Breast epithelium (tissue), 3 donors: ENCODE measurements at regions not wholly inside any gene's neighbourhood (a gene's known extent, or its start where the extent isn't known, plus 50 kb on each side); places are given as distances from the start of the nearest gene placed in this dataset.

Experiments used
- CTCF ChIP-seq, 3 donors: fragments of 450-650 bp; IDR thresholded peaks; one replicate each; pipeline ENCODE4 v1.5.1; 2016 to 2017; ENCODE audit warnings: antibody characterized with exemption in 3 of 3, mild to moderate bottlenecking in 3 of 3, moderate library complexity in 3 of 3
- POLR2A ChIP-seq: fragments of 450-650 bp; IDR thresholded peaks from one replicate; pipeline ENCODE4 v1.6.1; 2016; ENCODE audit warnings: antibody characterized with exemption, mild to moderate bottlenecking, moderate library complexity

GRCh38 chr3:34382859-34383258, 584.4 kb downstream of the PDCD6IP start:
- no peak for TF ChIP-seq CTCF (IDR thresholded peaks at IDR 0.05)
- no peak for TF ChIP-seq POLR2A
